NCI-H2107 treated with DMSO at 0.1 percent for 48 hours (cell line): ENCODE measurements at regions not wholly inside any gene's neighbourhood (a gene's known extent, or its start where the extent isn't known, plus 50 kb on each side); places are given as distances from the start of the nearest gene placed in this dataset.

Experiments used
- DNase-seq: peaks from one replicate; lab custom pipeline; 2025; ENCODE audit not compliant: unreplicated experiment; lab: John Stamatoyannopoulos, UW

- no peak for DNase-seq
Observed at GRCh38 chr6:15048367-15048766, 197.5 kb upstream of the JARID2 start.

GRCh38 chr6:15058200-15059061 lies 187.4 kb upstream of the JARID2 start:
- no peak for DNase-seq

- peak; percentile 89 for DNase-seq
Observed at GRCh38 chr6:15061180-15061641, 184.7 kb upstream of the JARID2 start.

GRCh38 chr6:15061908-15062515 lies 183.9 kb upstream of the JARID2 start:
- DNase-seq, result peak; percentile 77

- DNase-seq, result peak; percentile 77
Observed at GRCh38 chr6:15062516-15063252, 183.2 kb upstream of the JARID2 start.

GRCh38 chr6:15063253-15063853 lies 182.5 kb upstream of the JARID2 start:
- no peak for DNase-seq

GRCh38 chr6:15065261-15065989 lies 180.4 kb upstream of the JARID2 start:
- no peak for DNase-seq

- DNase-seq, result no peak
Observed at GRCh38 chr6:15066089-15066758, 179.6 kb upstream of the JARID2 start.

- DNase-seq, result no peak
Observed at GRCh38 chr6:15073344-15073789, 172.5 kb upstream of the JARID2 start.

GRCh38 chr6:15073883-15074465 lies 171.9 kb upstream of the JARID2 start:
- no peak for DNase-seq

GRCh38 chr6:15074806-15075205 lies 171.1 kb upstream of the JARID2 start:
- no peak for DNase-seq

GRCh38 chr6:15076565-15076964 lies 169.3 kb upstream of the JARID2 start:
- no peak for DNase-seq

GRCh38 chr6:15077006-15077405 lies 168.9 kb upstream of the JARID2 start:
- DNase-seq, result no peak

- no peak for DNase-seq
Observed at GRCh38 chr6:15077961-15078360, 167.9 kb upstream of the JARID2 start.

- no peak for DNase-seq
Observed at GRCh38 chr6:15079288-15079817, 166.5 kb upstream of the JARID2 start.

- DNase-seq, result no peak
Observed at GRCh38 chr6:15080895-15081294, 165.0 kb upstream of the JARID2 start.

GRCh38 chr6:15081447-15081846 lies 164.4 kb upstream of the JARID2 start:
- no peak for DNase-seq

GRCh38 chr6:15082708-15083107 lies 163.2 kb upstream of the JARID2 start:
- DNase-seq, result no peak
